Astrocyte of the cerebellum (primary cell): ENCODE measurements at regions not wholly inside any gene's neighbourhood (a gene's known extent, or its start where the extent isn't known, plus 50 kb on each side); places are given as distances from the start of the nearest gene placed in this dataset.

ENCODE experiments used
- DNase-seq: peaks from one replicate; pipeline ENCODE4 v3.0.0-alpha.2; 2011; ENCODE audit warnings: low read depth
- H3K4me3 ChIP-seq: 2 replicates; pipeline ENCODE4 v1.5.1; 2011; ENCODE audit warnings: mild to moderate bottlenecking, low read depth, low read length, moderate library complexity
- in situ Hi-C: cut with HindIII; loops from 2 replicates; pipeline ENCODE4 v1.10.0; 2017; ENCODE audit warnings: low sequenced_read_pairs
- TF ChIP-seq, protein P1 (sequence below): IDR thresholded peaks from 2 replicates; pipeline ENCODE4 v1.5.1; 2012; ENCODE audit warnings: low read length, low read depth, moderate library complexity, mild to moderate bottlenecking; ENCODE audit errors: missing control alignments

DNA sequence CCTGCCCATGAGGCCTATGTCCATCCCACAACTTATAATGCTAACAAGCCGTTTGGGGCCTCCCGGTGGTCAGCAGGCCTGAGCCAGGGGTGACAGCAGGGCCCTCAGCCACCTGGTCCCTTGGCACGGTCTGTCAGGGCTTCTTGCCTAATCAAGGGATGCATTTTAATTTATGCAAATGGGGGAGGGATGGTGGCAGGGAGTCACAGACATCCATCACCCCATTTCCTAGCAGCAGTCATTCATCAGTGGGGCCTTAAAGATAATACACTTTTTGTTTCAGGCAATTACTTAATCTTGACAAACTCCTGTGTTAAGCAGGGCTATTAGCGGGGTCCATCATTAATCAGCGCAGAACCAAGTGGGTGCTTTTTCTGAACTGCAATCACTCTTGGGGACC lies 174.5 kb downstream of the GLI2 start:
- TF ChIP-seq, protein P1, sequence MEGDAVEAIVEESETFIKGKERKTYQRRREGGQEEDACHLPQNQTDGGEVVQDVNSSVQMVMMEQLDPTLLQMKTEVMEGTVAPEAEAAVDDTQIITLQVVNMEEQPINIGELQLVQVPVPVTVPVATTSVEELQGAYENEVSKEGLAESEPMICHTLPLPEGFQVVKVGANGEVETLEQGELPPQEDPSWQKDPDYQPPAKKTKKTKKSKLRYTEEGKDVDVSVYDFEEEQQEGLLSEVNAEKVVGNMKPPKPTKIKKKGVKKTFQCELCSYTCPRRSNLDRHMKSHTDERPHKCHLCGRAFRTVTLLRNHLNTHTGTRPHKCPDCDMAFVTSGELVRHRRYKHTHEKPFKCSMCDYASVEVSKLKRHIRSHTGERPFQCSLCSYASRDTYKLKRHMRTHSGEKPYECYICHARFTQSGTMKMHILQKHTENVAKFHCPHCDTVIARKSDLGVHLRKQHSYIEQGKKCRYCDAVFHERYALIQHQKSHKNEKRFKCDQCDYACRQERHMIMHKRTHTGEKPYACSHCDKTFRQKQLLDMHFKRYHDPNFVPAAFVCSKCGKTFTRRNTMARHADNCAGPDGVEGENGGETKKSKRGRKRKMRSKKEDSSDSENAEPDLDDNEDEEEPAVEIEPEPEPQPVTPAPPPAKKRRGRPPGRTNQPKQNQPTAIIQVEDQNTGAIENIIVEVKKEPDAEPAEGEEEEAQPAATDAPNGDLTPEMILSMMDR: no peak
- in situ Hi-C loops: no loop called here
- DNase-seq: no peak

DNA sequence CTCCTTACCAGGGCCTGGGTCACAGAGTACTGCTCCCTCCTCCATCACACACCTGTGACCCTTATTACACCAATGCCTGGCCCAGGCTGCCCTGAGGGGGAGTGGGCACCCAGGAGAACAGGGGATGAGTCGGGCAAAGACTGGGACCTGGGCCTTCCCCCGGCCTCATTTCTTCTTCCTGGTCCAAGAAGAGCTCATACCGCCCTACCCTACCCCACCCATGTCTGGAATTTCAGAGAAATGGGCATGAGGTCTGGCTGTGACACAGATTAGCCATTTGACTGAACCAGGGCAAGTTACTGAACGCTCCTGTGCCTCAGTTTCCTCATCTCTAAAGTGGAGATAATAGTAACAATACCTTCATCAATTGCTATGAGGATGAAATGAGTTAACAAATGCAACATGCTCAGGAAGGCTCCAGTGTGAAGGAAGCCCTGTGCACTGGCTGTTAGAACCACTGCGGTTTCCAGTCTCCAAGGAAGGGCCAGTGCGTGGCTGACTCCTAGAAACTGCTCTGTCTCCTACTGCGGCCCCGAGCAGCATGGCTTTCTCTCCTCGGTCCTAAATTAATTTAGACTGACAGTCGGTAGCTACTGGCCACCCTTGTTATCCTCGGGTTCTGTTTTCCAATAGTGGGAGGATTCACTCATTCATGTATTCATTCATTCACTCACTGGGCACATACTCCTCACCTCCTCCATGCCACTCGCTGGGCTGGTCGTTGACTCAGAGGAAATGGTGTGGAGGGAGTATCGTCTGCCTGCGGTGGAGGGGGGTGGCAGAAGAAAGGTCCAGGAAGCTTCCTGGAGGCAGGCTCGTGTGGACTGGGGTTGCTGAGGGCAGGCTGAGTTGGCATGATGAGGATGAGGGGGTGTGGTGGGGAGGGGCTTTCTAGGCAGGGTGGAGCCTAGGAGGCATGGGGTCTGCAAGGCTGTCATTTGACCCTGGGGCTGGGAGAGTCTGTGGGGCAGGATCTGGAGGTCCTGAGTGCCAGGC lies 175.6 kb downstream of the GLI2 start:
- in situ Hi-C loops: no loop called here
- DNase-seq: no peak
- TF ChIP-seq, protein P1: no peak
- no peak overlapping the region for H3K4me3 ChIP-seq

More for the DNA sequence above, 174.5 kb downstream of the GLI2 start:
- H3K4me3 ChIP-seq: no peak overlapping the region

DNA sequence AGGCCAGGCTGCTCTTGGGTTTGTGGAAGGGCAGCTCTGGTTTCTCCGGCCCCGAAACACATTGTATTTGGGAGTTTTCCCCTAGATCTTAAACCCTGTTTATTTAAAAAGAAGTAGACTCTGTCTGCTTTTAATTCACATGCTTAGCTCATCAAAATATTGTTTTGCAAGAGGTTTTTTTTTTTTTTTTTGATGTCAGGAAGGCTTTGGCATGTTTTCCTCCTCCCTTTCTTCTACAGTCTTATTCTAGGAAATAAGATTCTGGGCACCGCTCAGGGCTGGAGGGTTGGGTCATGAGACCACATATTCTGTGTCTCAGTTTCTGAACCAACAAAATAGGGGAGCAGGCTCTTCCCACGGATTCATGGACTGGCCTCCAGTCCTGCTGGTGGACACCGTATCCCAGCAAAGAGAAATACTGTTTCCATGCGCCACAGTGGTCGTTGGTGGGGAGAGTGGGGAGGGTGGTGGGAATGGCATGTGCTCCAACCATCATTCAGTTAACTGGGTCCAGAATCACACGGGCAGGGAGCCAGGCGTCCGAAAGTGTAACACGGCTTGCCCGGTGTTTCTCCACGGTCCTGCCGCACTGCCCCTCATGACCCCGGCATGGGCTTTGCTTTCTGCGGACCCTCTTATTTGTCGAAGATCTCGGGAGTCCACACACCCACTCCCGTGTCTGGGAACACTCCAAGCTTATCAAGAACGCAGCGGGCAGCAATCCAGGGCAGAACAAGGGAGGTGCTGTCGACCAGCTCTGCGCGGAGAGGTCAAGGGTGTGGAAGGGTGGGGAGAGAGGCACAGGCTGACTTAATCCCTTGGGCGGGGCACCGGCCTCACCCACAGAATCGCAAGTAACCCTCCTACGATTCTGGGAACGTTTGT lies 176.7 kb downstream of the GLI2 start:
- DNase-seq: no peak
- TF ChIP-seq, protein P1: no peak
- in situ Hi-C loops: no loop called here
- no peak overlapping the region for H3K4me3 ChIP-seq

DNA sequence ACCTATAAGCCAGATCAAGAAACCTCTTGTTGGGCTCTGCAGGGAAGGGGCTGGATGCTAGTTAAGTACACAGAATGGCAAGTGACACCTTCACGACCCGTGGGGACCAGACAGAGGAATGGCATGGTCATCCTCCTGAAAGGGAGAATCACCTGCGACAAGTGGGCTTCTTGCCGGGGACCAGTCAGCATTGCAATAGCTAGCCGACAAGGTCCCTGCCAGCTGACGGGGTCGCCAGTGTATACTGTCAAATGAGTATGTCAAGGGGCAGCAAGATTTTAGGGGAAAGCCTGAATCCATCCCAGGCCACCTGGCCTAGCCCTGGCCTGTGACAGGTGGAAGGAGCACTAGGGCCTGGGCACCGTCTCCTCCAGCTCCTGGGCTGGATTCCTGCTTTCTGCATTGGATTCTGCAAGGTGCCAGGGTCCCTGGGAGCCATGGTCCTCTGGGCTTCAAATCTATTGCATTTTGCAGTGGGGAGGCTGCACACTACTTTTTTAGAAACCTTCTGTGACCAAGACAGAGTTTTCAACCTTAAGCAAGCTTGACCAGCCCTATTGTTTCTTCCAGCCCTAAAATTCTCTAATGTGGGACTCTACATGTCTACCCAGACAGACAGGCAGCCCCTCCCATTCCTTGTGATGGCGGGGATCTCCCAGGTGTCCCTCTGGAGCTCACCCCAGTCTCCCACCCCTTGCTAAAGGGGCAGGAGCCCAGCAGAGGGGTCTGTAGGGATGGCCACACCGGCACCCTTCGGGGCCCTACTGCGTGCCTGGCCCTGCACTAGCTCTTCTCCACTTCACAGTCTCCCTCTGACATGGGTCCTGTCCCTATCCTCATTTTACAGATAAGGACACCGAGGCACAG lies 178.5 kb downstream of the GLI2 start:
- TF ChIP-seq, protein P1: no peak
- no peak overlapping the region for H3K4me3 ChIP-seq
- in situ Hi-C loops: no loop called here
- DNase-seq: no peak

DNA sequence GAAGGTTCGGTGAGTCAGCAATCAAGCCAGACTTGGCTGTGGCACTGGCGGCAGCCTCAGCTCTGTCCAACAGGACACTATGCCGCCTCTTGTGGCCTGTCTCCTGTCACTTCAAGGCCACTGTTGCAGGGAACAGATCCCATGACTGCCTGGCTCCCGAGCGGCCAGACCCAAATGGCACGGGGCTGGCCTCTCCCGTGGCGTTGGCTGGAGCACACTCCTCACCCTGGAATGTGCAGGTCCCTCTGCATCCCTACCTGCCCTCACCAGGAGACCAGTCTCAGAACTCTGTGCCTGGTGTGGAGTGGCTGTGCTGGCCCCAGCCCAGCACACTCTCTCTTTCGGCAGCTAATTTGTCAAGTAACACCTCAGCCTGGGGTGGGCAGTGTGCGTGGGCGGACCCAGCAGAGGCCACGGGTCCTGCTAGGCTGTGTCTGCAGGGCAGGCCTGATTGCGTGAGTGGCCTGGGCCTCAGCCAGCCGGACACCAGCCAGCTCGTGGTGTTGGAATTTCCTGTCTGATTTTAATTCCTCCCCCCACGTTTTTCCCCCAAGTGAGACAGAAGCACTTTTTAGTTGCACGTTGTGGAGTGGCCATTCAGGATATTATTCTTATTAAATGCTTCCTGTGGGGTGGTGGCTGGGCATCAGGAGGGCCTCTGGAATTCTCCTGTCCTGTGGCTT lies 179.3 kb downstream of the GLI2 start:
- TF ChIP-seq, protein P1: no peak
- in situ Hi-C loops: no loop called here
- peak; percentile 46 for DNase-seq
- H3K4me3 ChIP-seq: no peak overlapping the region
